NB4 (cell line): ENCODE measurements at regions not wholly inside any gene's neighbourhood (a gene's known extent, or its start where the extent isn't known, plus 50 kb on each side); places are given as distances from the start of the nearest gene placed in this dataset.
A peak's percentile ranks its signal among the peaks of the same experiment; 100 is the strongest.

Experiments used
- DNase-seq: peaks from one replicate; pipeline ENCODE4 v3.0.0; 2010; ENCODE audit warnings: low read depth
- H3K4me3 ChIP-seq: one replicate; pipeline ENCODE4 v1.5.1; 2011; ENCODE audit warnings: mild to moderate bottlenecking, low read depth, low read length, moderate library complexity
- CTCF ChIP-seq: IDR thresholded peaks from one replicate; pipeline ENCODE4 v1.5.1; 2012; ENCODE audit warnings: low read depth, low read length
- MAX ChIP-seq: IDR thresholded peaks from 2 replicates; pipeline ENCODE4 v1.6.1; 2011; ENCODE audit warnings: low read depth, low read length
- MYC ChIP-seq: IDR thresholded peaks from 2 replicates; pipeline ENCODE4 v1.6.1; 2011; ENCODE audit warnings: low read depth, low read length
- POLR2A ChIP-seq: IDR thresholded peaks from 2 replicates; pipeline ENCODE4 v1.6.1; 2011; ENCODE audit warnings: mild to moderate bottlenecking; ENCODE audit not compliant: insufficient read length; ENCODE audit errors: extremely low read depth

- no peak overlapping the region for H3K4me3 ChIP-seq
- no peak for TF ChIP-seq MYC
- TF ChIP-seq CTCF, result no peak
- no peak for TF ChIP-seq MAX
- TF ChIP-seq POLR2A, result no peak
- DNase-seq, result no peak
Measured at GRCh38 chr10:113285305-113285704, 267.5 kb upstream of the HABP2 start.

- DNase-seq, result no peak
- TF ChIP-seq MYC, result no peak
- TF ChIP-seq MAX, result no peak
- no peak overlapping the region for H3K4me3 ChIP-seq
Measured at GRCh38 chr10:113287592-113287991, 265.3 kb upstream of the HABP2 start.

- H3K4me3 ChIP-seq, result no peak overlapping the region
- no peak for TF ChIP-seq CTCF
- no peak for TF ChIP-seq MYC
- TF ChIP-seq POLR2A, result no peak
- TF ChIP-seq MAX, result no peak
- DNase-seq, result no peak
Measured at GRCh38 chr10:113290137-113290536, 262.7 kb upstream of the HABP2 start.

GRCh38 chr10:113291413-113291812 is 261.4 kb upstream of the HABP2 start:
- H3K4me3 ChIP-seq, result no peak overlapping the region
- TF ChIP-seq CTCF (no peak), MAX (no peak), POLR2A (no peak), MYC (no peak)
- DNase-seq, result peak; percentile 55

- no peak overlapping the region for H3K4me3 ChIP-seq
- TF ChIP-seq POLR2A (no peak), MAX (no peak), CTCF (no peak), MYC (no peak)
- DNase-seq, result peak; percentile 67
Measured at GRCh38 chr10:113292086-113292485, 260.8 kb upstream of the HABP2 start.

GRCh38 chr10:113292743-113293142 is 260.1 kb upstream of the HABP2 start:
- no peak for TF ChIP-seq MYC
- no peak for TF ChIP-seq CTCF

More at GRCh38 chr10:113292743-113293142, 260.1 kb upstream of the HABP2 start:
- no peak overlapping the region for H3K4me3 ChIP-seq
- no peak for DNase-seq
